ENCODE measurements at regions not wholly inside any gene's neighbourhood (a gene's known extent, or its start where the extent isn't known, plus 50 kb on each side); places are given as distances from the start of the nearest gene placed in this dataset.

- DNase-seq (ENCODE audit: low read depth): no peak
These were observed 75.1 kb upstream of the RASGEF1B start for GRCh38 chr4:81546777-81547176.

- DNase-seq (ENCODE audit: low read depth): no peak
These were observed 69.6 kb upstream of the RASGEF1B start for GRCh38 chr4:81541161-81541945.

GRCh38 chr4:81538716-81539427 lies 67.2 kb upstream of the RASGEF1B start:
- no peak for DNase-seq (ENCODE audit: low read depth)

- no peak for DNase-seq (ENCODE audit: low read depth)
These were observed 59.7 kb upstream of the RASGEF1B start for GRCh38 chr4:81531410-81531809.

- DNase-seq (ENCODE audit: low read depth): no peak
These were observed 57.3 kb upstream of the RASGEF1B start for GRCh38 chr4:81528979-81529378.

GRCh38 chr4:81528200-81528599 lies 56.5 kb upstream of the RASGEF1B start:
- no peak for DNase-seq (ENCODE audit: low read depth)

GRCh38 chr4:81527709-81528108 lies 56.0 kb upstream of the RASGEF1B start:
- DNase-seq (ENCODE audit: low read depth): no peak

GRCh38 chr4:81527115-81527514 lies 55.4 kb upstream of the RASGEF1B start:
- DNase-seq (ENCODE audit: low read depth): no peak

- no peak for DNase-seq (ENCODE audit: low read depth)
These were observed 55.0 kb upstream of the RASGEF1B start for GRCh38 chr4:81526706-81527105.

- DNase-seq (ENCODE audit: low read depth): no peak
These were observed 52.1 kb upstream of the RASGEF1B start for GRCh38 chr4:81523672-81524327.

GRCh38 chr4:81522711-81523110 lies 51.0 kb upstream of the RASGEF1B start:
- DNase-seq (ENCODE audit: low read depth): no peak

GRCh38 chr4:81521708-81522107 lies 50.0 kb upstream of the RASGEF1B start:
- no peak for DNase-seq (ENCODE audit: low read depth)
